Mammary epithelial cell (primary cell): ENCODE measurements at regions not wholly inside any gene's neighbourhood (a gene's known extent, or its start where the extent isn't known, plus 50 kb on each side); places are given as distances from the start of the nearest gene placed in this dataset.

Source experiments
- EZH2 ChIP-seq: IDR thresholded peaks from 2 replicates; pipeline ENCODE4 v1.6.1; 2012; ENCODE audit warnings: low read length, inconsistent platforms, borderline replicate concordance
- TF ChIP-seq, protein P1 (sequence below), 2 donors: IDR thresholded peaks in 1 of 2; conservative IDR thresholded peaks in 1 of 2; 2 replicates each; pipeline ENCODE4 v1.5.1; 2011 to 2012; ENCODE audit warnings: inconsistent platforms in 2 of 2, low read length in 2 of 2, mild to moderate bottlenecking in 2 of 2, control low read depth in 1 of 2, low read depth in 1 of 2; ENCODE audit not compliant: insufficient read depth in 1 of 2; ENCODE audit errors: extremely low read depth in 1 of 2

DNA sequence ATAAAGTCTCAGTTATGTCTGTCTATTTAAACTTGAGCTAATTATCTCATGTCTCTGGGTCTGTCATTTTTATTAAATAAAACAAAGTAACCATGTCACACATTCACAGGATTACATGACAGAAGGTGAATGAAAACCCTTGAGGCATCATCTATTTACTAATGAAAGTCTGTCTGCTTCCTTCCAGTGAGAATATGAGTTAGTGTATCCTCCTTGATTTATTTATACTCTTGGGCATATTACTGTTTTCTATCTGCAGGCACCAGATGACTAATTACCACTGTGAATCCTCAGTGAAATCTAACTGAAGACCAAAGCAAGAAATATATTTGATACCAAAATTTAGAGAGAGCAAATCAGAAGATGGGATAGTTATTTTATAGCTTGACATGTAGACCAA, 163.7 kb downstream of the CDC14C start:
- TF ChIP-seq, protein P1, sequence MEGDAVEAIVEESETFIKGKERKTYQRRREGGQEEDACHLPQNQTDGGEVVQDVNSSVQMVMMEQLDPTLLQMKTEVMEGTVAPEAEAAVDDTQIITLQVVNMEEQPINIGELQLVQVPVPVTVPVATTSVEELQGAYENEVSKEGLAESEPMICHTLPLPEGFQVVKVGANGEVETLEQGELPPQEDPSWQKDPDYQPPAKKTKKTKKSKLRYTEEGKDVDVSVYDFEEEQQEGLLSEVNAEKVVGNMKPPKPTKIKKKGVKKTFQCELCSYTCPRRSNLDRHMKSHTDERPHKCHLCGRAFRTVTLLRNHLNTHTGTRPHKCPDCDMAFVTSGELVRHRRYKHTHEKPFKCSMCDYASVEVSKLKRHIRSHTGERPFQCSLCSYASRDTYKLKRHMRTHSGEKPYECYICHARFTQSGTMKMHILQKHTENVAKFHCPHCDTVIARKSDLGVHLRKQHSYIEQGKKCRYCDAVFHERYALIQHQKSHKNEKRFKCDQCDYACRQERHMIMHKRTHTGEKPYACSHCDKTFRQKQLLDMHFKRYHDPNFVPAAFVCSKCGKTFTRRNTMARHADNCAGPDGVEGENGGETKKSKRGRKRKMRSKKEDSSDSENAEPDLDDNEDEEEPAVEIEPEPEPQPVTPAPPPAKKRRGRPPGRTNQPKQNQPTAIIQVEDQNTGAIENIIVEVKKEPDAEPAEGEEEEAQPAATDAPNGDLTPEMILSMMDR (conservative IDR thresholded peaks at IDR 0.05 in 1 of 2, IDR thresholded peaks at IDR 0.05 in 1 of 2; ENCODE audit: extremely low read depth in 1 of 2, insufficient read depth in 1 of 2, low read depth in 1 of 2, low read length in 2 of 2), result no peak
- TF ChIP-seq EZH2, result no peak
